ENCODE measurements at regions not wholly inside any gene's neighbourhood (a gene's known extent, or its start where the extent isn't known, plus 50 kb on each side); places are given as distances from the start of the nearest gene placed in this dataset.

GRCh38 chr14:80077262-80077661, 134.0 kb downstream of the DIO2 start:
- Histone ChIP-seq H3K9me3 (replicated peaks in 1 of 3) (peaks cover 0 to 8% (median 0%) of the 10 kb centered on the region in 3 donors), H3K4me3 (no peak overlapping the region), H3K4me1 (replicated peaks in 1 of 2) (no peaks in the 10 kb centered on the region), H3K36me3 (replicated peaks in 1 of 2) (no peaks in the 10 kb centered on the region), H3K27ac (no peak overlapping the region), H3K27me3 (no peaks in the 10 kb centered on the region)
- TF ChIP-seq POLR2A (IDR thresholded peaks at IDR 0.05), result no peak
- TF ChIP-seq, protein P1, sequence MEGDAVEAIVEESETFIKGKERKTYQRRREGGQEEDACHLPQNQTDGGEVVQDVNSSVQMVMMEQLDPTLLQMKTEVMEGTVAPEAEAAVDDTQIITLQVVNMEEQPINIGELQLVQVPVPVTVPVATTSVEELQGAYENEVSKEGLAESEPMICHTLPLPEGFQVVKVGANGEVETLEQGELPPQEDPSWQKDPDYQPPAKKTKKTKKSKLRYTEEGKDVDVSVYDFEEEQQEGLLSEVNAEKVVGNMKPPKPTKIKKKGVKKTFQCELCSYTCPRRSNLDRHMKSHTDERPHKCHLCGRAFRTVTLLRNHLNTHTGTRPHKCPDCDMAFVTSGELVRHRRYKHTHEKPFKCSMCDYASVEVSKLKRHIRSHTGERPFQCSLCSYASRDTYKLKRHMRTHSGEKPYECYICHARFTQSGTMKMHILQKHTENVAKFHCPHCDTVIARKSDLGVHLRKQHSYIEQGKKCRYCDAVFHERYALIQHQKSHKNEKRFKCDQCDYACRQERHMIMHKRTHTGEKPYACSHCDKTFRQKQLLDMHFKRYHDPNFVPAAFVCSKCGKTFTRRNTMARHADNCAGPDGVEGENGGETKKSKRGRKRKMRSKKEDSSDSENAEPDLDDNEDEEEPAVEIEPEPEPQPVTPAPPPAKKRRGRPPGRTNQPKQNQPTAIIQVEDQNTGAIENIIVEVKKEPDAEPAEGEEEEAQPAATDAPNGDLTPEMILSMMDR (IDR thresholded peaks at IDR 0.05), result no peak
- intact Hi-C loops (cut with DNase I), result no loop called here
- DNase-seq, result no peak

- Histone ChIP-seq H3K36me3 (replicated peaks in 1 of 2) (no peaks in the 10 kb centered on the region), H3K27ac (no peak overlapping the region), H3K4me1 (replicated peaks in 1 of 2) (no peaks in the 10 kb centered on the region), H3K27me3 (no peaks in the 10 kb centered on the region), H3K4me3 (no peak overlapping the region), H3K9me3 (replicated peaks in 1 of 3) (peaks cover 0 to 17% (median 0%) of the 10 kb centered on the region in 3 donors)
- intact Hi-C loops (cut with DNase I), result no loop called here
- DNase-seq, result no peak
- TF ChIP-seq, protein P1 (IDR thresholded peaks at IDR 0.05), result no peak
- TF ChIP-seq POLR2A (IDR thresholded peaks at IDR 0.05), result no peak
- WGBS, 4 donors, result 87 to 92% (median 89%) methylated on average over 2 of the region's 2 CpGs
Measured at GRCh38 chr14:80074900-80075574, 136.3 kb downstream of the DIO2 start.

- no peaks in the 10 kb centered on the region for H3K36me3 ChIP-seq (replicated peaks in 1 of 2)
- no peak overlapping the region for H3K27ac ChIP-seq
- 73 to 85% (median 76%) methylated on average over 2 of the region's 2 CpGs for WGBS, 4 donors
- H3K9me3 ChIP-seq (replicated peaks in 1 of 3), result no peaks in the 10 kb centered on the region
- no peak for DNase-seq
- no peaks in the 10 kb centered on the region for H3K27me3 ChIP-seq
- H3K4me3 ChIP-seq, result no peak overlapping the region
- peaks cover 0 to 6% of the 10 kb centered on the region in 2 donors for H3K4me1 ChIP-seq (replicated peaks in 1 of 2)
- no peak for TF ChIP-seq POLR2A (IDR thresholded peaks at IDR 0.05)
- TF ChIP-seq, protein P1 (IDR thresholded peaks at IDR 0.05), result no peak
- intact Hi-C loops (cut with DNase I), result loop anchor here in 1 of 2 donors (5.0 to 10.0 kb wide), 2 partner anchors 528 to 786 kb away; no protein-coding TSS in a partner anchor
Measured at GRCh38 chr14:80059041-80059440, 152.3 kb downstream of the DIO2 start.

DNA sequence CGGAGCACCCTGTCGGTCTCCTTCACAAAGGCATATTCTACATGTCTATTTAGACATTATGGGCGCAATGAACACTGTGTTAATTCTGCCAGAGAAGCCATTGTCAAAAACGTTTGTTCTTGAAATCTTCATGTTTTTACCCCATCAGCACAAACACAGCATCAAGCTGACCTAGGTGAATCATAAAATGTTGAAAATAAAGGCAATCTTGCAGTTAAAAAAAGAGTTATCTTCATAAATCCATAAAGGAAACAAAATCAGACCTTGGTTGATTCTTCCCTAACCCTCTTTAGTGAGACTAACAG, 154.9 kb downstream of the DIO2 start:
- Histone ChIP-seq H3K9me3 (replicated peaks in 1 of 3) (no peaks in the 10 kb centered on the region), H3K27me3 (no peaks in the 10 kb centered on the region), H3K36me3 (replicated peaks in 1 of 2) (no peaks in the 10 kb centered on the region), H3K4me1 (replicated peaks in 1 of 2) (peaks cover 0 to 6% of the 10 kb centered on the region in 2 donors), H3K27ac (no peak overlapping the region), H3K4me3 (no peak overlapping the region)
- intact Hi-C loops (cut with DNase I), result loop anchor here in 1 of 2 donors (5.0 to 10.0 kb wide), 2 partner anchors 531 to 788 kb away; no protein-coding TSS in a partner anchor
- 24 to 41% (median 26%) methylated on average over 4 of the region's 4 CpGs for WGBS, 4 donors
- TF ChIP-seq, protein P1 (IDR thresholded peaks at IDR 0.05), result peak in 1 of 6 experiments; percentile 3
- no peak for TF ChIP-seq POLR2A (IDR thresholded peaks at IDR 0.05)
- DNase-seq, result no peak

Measured in adrenal gland (tissue), 9 donors.